ENCODE measurements at regions not wholly inside any gene's neighbourhood (a gene's known extent, or its start where the extent isn't known, plus 50 kb on each side); places are given as distances from the start of the nearest gene placed in this dataset.

DNA sequence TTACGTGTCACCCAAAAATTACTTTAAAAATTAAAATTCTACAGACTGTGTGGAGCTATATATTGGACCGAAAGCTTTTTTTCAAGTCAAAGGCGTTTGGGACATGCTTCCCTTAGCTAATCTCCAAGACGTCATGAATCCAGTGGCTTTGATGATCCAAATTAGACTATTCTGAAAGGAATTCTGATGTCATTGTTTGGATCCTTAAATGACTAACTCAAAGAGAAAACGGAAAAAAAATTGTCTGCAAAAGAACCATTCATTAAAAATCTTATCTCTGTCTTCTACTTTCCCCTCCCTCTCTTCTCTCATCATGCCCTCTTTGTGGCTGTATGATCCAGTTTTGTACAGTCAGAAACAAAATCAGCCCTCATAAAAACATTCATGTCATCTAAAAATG lies 161.8 kb downstream of the ETV1 start:
- no peak overlapping the region for H3K4me3 ChIP-seq (ENCODE audit: low read depth, poor library complexity, severe bottlenecking)
- WGBS, 2 donors, result 84 to 87% methylated on average over 5 of the region's 5 CpGs
- DNase-seq (ENCODE audit: low spot score in 2 of 2), result no peak
- TF ChIP-seq, protein P1, sequence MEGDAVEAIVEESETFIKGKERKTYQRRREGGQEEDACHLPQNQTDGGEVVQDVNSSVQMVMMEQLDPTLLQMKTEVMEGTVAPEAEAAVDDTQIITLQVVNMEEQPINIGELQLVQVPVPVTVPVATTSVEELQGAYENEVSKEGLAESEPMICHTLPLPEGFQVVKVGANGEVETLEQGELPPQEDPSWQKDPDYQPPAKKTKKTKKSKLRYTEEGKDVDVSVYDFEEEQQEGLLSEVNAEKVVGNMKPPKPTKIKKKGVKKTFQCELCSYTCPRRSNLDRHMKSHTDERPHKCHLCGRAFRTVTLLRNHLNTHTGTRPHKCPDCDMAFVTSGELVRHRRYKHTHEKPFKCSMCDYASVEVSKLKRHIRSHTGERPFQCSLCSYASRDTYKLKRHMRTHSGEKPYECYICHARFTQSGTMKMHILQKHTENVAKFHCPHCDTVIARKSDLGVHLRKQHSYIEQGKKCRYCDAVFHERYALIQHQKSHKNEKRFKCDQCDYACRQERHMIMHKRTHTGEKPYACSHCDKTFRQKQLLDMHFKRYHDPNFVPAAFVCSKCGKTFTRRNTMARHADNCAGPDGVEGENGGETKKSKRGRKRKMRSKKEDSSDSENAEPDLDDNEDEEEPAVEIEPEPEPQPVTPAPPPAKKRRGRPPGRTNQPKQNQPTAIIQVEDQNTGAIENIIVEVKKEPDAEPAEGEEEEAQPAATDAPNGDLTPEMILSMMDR (IDR thresholded peaks at IDR 0.05), result no peak
- no peak for TF ChIP-seq POLR2A (IDR thresholded peaks at IDR 0.05)
- intact Hi-C loops (cut with DNase I; ENCODE audit: low total_unique reads), result no loop called here

DNA sequence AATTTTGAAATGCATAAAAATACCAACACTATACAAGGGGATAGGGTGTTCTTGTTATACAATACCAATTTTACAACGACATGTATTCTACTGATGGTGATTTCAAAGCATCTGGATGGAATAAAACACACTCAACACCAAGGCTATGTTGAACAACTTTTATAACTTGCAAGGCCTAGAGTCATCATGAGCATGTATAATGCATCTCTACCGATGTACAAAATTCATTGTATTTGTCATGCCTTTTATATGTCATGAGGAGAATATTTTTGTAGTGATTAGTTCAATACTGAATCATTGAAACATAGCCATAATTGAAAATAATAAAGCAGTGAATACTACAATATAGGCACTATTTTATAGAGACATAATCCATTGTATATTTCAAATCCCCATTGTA lies 160.2 kb downstream of the ETV1 start:
- TF ChIP-seq, protein P1 (IDR thresholded peaks at IDR 0.05), result no peak
- TF ChIP-seq POLR2A (IDR thresholded peaks at IDR 0.05), result no peak
- DNase-seq (ENCODE audit: low spot score in 2 of 2), result no peak
- intact Hi-C loops (cut with DNase I; ENCODE audit: low total_unique reads), result no loop called here
- H3K4me3 ChIP-seq (ENCODE audit: low read depth, poor library complexity, severe bottlenecking), result no peak overlapping the region
- 83 to 84% methylated on average over 2 of the region's 2 CpGs for WGBS, 2 donors

DNA sequence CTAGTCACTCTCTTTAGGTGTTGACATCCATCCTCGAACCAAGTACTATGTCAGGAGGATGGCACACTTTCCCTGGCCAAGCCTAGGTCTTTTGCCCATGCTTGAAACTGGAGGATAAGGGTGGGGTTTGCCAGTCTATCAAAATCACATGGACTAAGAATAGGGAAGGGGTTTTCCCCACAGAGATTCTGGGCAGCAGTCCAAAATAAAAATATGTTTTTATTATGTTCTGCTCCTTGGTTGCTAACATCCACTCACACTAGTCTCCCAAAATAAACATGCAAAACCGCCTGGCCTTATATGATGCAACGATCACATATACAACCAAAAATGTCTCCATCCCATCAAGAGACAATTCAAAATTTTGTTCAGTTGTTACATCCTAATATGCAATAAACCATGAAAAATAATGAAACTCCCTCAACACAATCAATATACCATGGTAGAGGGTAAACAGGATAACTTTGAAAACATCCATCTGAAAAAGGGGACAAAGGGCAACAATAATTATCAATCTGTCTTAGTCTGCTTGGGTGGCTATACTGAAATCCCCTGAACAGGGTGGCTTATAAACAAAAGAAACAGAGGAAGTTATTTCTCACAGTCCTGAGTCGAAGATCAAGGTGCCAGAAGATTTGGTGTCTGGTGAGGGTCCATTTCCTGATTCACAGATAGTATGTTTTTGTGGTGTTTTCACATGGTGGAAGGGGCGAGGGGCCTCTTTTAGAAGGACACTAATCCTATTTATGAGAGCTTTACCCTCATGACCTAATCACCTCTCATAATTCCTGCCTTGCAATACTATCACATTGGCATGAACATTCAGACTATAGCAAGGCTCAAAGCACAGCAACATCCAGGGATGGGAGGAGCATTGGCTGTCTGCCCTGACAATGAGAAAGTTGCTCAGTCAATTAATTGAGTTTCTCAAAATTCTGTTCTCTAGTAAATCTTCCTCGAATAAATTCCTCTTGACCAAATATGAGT lies 159.3 kb downstream of the ETV1 start:
- no peak for DNase-seq (ENCODE audit: low spot score in 2 of 2)
- TF ChIP-seq, protein P1 (IDR thresholded peaks at IDR 0.05), result no peak
- TF ChIP-seq POLR2A (IDR thresholded peaks at IDR 0.05), result no peak
- intact Hi-C loops (cut with DNase I; ENCODE audit: low total_unique reads), result no loop called here
- 31 to 36% methylated on average over 6 of the region's 6 CpGs for WGBS, 2 donors
- H3K4me3 ChIP-seq (ENCODE audit: low read depth, poor library complexity, severe bottlenecking), result no peak overlapping the region

DNA sequence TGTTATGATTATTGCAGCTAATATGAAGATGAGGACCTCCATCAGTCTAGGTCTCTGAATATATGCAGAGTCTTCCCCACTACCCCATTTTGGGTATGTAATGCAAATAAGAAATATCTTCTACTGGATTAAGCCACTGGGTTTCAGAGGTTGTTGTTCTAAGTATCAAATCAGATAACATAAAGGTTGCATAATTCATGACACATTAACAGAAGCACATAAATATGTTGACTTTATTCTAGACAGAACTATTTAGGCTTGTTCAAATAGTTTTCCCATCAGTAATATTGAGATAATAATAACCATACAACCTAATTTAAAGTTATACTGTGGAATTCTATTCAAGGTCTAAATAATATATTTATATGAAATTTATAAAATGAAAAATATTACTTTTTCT lies 157.1 kb downstream of the ETV1 start:
- no peak for DNase-seq (ENCODE audit: low spot score in 2 of 2)
- no peak overlapping the region for H3K4me3 ChIP-seq (ENCODE audit: low read depth, poor library complexity, severe bottlenecking)
- intact Hi-C loops (cut with DNase I; ENCODE audit: low total_unique reads), result no loop called here
- TF ChIP-seq POLR2A (IDR thresholded peaks at IDR 0.05), result no peak
- TF ChIP-seq, protein P1 (IDR thresholded peaks at IDR 0.05), result no peak

DNA sequence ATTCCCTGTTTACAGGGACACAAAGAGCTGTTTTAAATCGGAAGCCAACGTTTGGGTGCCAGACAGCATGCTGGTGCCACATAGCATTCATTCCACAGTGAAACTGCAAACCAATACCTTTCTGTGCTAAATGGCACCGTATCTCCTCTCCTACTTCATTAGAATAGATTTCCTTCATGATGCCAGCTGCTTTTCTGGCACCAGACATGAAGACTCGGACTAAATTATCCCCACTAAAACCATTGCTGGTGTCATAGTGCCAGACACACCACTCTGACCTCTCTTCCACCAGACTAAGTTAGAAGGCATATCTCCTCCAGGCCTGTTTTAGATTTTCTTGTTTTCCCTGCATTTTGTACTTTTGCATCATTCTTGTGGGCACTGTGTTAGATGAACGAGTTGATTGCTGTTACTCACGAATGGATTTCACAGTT lies 155.1 kb downstream of the ETV1 start:
- intact Hi-C loops (cut with DNase I; ENCODE audit: low total_unique reads), result no loop called here
- H3K4me3 ChIP-seq (ENCODE audit: low read depth, poor library complexity, severe bottlenecking), result no peak overlapping the region
- 37 to 39% methylated on average over 6 of the region's 6 CpGs for whole genome bisulfite sequencing, 2 donors
- TF ChIP-seq, protein P1 (IDR thresholded peaks at IDR 0.05), result no peak
- TF ChIP-seq POLR2A (IDR thresholded peaks at IDR 0.05), result no peak
- DNase-seq (ENCODE audit: low spot score in 2 of 2), result no peak
